ENCODE measurements at regions not wholly inside any gene's neighbourhood (a gene's known extent, or its start where the extent isn't known, plus 50 kb on each side); places are given as distances from the start of the nearest gene placed in this dataset.

- TF ChIP-seq, protein P1, sequence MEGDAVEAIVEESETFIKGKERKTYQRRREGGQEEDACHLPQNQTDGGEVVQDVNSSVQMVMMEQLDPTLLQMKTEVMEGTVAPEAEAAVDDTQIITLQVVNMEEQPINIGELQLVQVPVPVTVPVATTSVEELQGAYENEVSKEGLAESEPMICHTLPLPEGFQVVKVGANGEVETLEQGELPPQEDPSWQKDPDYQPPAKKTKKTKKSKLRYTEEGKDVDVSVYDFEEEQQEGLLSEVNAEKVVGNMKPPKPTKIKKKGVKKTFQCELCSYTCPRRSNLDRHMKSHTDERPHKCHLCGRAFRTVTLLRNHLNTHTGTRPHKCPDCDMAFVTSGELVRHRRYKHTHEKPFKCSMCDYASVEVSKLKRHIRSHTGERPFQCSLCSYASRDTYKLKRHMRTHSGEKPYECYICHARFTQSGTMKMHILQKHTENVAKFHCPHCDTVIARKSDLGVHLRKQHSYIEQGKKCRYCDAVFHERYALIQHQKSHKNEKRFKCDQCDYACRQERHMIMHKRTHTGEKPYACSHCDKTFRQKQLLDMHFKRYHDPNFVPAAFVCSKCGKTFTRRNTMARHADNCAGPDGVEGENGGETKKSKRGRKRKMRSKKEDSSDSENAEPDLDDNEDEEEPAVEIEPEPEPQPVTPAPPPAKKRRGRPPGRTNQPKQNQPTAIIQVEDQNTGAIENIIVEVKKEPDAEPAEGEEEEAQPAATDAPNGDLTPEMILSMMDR (conservative IDR thresholded peaks at IDR 0.05): no peak
- no peak overlapping the region for H3K9ac ChIP-seq (ENCODE audit: extremely low read depth, low read length, poor library complexity, severe bottlenecking)
- no peaks in the 10 kb centered on the region for H3K36me3 Mint-ChIP-seq (ENCODE audit: low read depth)
- no peaks in the 10 kb centered on the region for H3K36me3 ChIP-seq (ENCODE audit: control insufficient read depth, insufficient read depth, low read length)
- no peak overlapping the region for H3K27ac Mint-ChIP-seq
- H3K9me3 ChIP-seq (ENCODE audit: control insufficient read depth, low read length): peaks cover 7% of the 10 kb centered on the region
- H3K4me3 Mint-ChIP-seq: no peak overlapping the region
- H3K4me1 ChIP-seq (ENCODE audit: control insufficient read depth, insufficient read depth, low read length): no peaks in the 10 kb centered on the region
- no peaks in the 10 kb centered on the region for H3K27me3 ChIP-seq (ENCODE audit: control insufficient read depth, insufficient read depth, low read length, poor library complexity, severe bottlenecking)
- peaks cover 4% of the 10 kb centered on the region for H3K9me3 Mint-ChIP-seq
- DNase-seq: no peak
- 92 to 100% methylated on average over 2 to 3 of the region's 3 CpGs for WGBS, 2 experiments (ENCODE audit: insufficient coverage in 1 of 2, insufficient read length in 1 of 2)
- no peak overlapping the region for H3K27ac ChIP-seq (ENCODE audit: low read depth, low read length)
- no peak overlapping the region for H3K4me3 ChIP-seq (ENCODE audit: low read length)
- H3K27me3 Mint-ChIP-seq (ENCODE audit: insufficient read depth): no peaks in the 10 kb centered on the region
- no peaks in the 10 kb centered on the region for H3K4me1 Mint-ChIP-seq
These were observed 921.5 kb downstream of the RAB28 start for GRCh38 chr4:12562476-12563140.

- H3K4me1 Mint-ChIP-seq: no peaks in the 10 kb centered on the region
- TF ChIP-seq, protein P1 (conservative IDR thresholded peaks at IDR 0.05): no peak
- no peaks in the 10 kb centered on the region for H3K27me3 Mint-ChIP-seq (ENCODE audit: insufficient read depth)
- H3K4me3 Mint-ChIP-seq: no peak overlapping the region
- no peak overlapping the region for H3K27ac ChIP-seq (ENCODE audit: low read depth, low read length)
- H3K27ac Mint-ChIP-seq: no peak overlapping the region
- H3K9me3 ChIP-seq (ENCODE audit: control insufficient read depth, low read length): peaks cover 7% of the 10 kb centered on the region
- no peaks in the 10 kb centered on the region for H3K27me3 ChIP-seq (ENCODE audit: control insufficient read depth, insufficient read depth, low read length, poor library complexity, severe bottlenecking)
- peaks cover 4% of the 10 kb centered on the region for H3K9me3 Mint-ChIP-seq
- no peaks in the 10 kb centered on the region for H3K36me3 ChIP-seq (ENCODE audit: control insufficient read depth, insufficient read depth, low read length)
- DNase-seq: no peak
- H3K4me3 ChIP-seq (ENCODE audit: low read length): no peak overlapping the region
- no peaks in the 10 kb centered on the region for H3K36me3 Mint-ChIP-seq (ENCODE audit: low read depth)
- no peaks in the 10 kb centered on the region for H3K4me1 ChIP-seq (ENCODE audit: control insufficient read depth, insufficient read depth, low read length)
- no peak overlapping the region for H3K9ac ChIP-seq (ENCODE audit: extremely low read depth, low read length, poor library complexity, severe bottlenecking)
These were observed 922.1 kb downstream of the RAB28 start for GRCh38 chr4:12562021-12562420.

DNA sequence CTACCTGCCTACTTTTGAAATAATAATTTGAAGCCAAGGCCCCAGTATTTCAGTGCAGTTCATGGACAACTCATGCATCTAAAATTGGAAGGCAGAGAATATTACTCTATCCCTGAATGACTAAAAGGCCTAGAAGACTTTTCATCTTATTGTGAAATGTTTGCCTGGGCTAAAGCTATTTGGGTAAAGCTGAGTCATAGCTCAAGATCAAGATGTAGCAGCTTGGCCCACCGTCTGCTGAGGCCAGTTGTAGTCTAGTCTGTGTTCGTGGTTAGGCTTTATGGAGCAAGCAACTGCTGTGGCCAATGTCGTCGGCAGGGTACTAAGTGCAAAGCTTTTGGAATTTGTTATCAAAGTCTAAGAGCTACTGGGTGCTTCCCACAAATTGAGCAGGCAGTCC, 929.1 kb downstream of the RAB28 start:
- Histone ChIP-seq H3K27ac (ENCODE audit: low read depth, low read length) (no peak overlapping the region), H3K4me1 (ENCODE audit: control insufficient read depth, insufficient read depth, low read length) (no peaks in the 10 kb centered on the region), H3K36me3 (ENCODE audit: control insufficient read depth, insufficient read depth, low read length) (no peaks in the 10 kb centered on the region), H3K9me3 (ENCODE audit: control insufficient read depth, low read length) (peaks cover 7% of the 10 kb centered on the region), H3K4me3 (ENCODE audit: low read length) (no peak overlapping the region), H3K27me3 (ENCODE audit: control insufficient read depth, insufficient read depth, low read length, poor library complexity, severe bottlenecking) (no peaks in the 10 kb centered on the region), H3K9ac (ENCODE audit: extremely low read depth, low read length, poor library complexity, severe bottlenecking) (no peak overlapping the region)
- TF ChIP-seq, protein P1 (conservative IDR thresholded peaks at IDR 0.05): no peak
- no peak for DNase-seq
- no peaks in the 10 kb centered on the region for H3K4me1 Mint-ChIP-seq
- WGBS, 2 experiments (ENCODE audit: insufficient coverage in 1 of 2, insufficient read length in 1 of 2): 80 to 89% methylated on average over 1 to 4 of the region's 4 CpGs
- H3K27ac Mint-ChIP-seq: no peak overlapping the region
- H3K4me3 Mint-ChIP-seq: no peak overlapping the region
- H3K9me3 Mint-ChIP-seq: peaks cover 8% of the 10 kb centered on the region
- no peaks in the 10 kb centered on the region for H3K36me3 Mint-ChIP-seq (ENCODE audit: low read depth)
- H3K27me3 Mint-ChIP-seq (ENCODE audit: insufficient read depth): no peaks in the 10 kb centered on the region
